Right lobe of liver (tissue), 4 donors: ENCODE measurements at regions not wholly inside any gene's neighbourhood (a gene's known extent, or its start where the extent isn't known, plus 50 kb on each side); places are given as distances from the start of the nearest gene placed in this dataset.

Source experiments
- CTCF ChIP-seq, 4 donors: fragments of 200-600 bp in 3 of 4; fragments of 450-650 bp in 1 of 4; IDR thresholded peaks; one replicate each; pipeline versions ENCODE4 v1.5.1 to v1.8.0; 2016 to 2022; ENCODE audit warnings: antibody characterized with exemption in 4 of 4, mild to moderate bottlenecking in 2 of 4
- POLR2A ChIP-seq: fragments of 450-650 bp; IDR thresholded peaks from one replicate; pipeline ENCODE4 v1.6.1; 2017; ENCODE audit warnings: antibody characterized with exemption, mild to moderate bottlenecking
- donor health status: DM: no; HTN: no; CAD: no.
- donor health status: DM: no; HTN: no; CAD: no.
- donor health status: DM: no; HTN: yes; CAD: no.

GRCh38 chr7:21326921-21327320 lies 101.0 kb upstream of the SP4 start:
- no peak for TF ChIP-seq POLR2A
- no peak for TF ChIP-seq CTCF (IDR thresholded peaks at IDR 0.05)
